ENCODE measurements at regions not wholly inside any gene's neighbourhood (a gene's known extent, or its start where the extent isn't known, plus 50 kb on each side); places are given as distances from the start of the nearest gene placed in this dataset.

- Histone ChIP-seq H3K79me2 (ENCODE audit: insufficient read depth, low read length) (no peaks in the 10 kb centered on the region), H3K27me3 (ENCODE audit: control insufficient read depth in 1 of 2, insufficient read depth in 2 of 2, low read length in 2 of 2) (peaks cover 0 to 1% of the 10 kb centered on the region in 2 experiments; a peak in 1 of 5 replicates), H2AFZ (ENCODE audit: low read length) (no peak overlapping the region), H3K9me3 (ENCODE audit: low read length) (no peaks in the 10 kb centered on the region), H3K36me3 (replicated peaks in 1 of 2; ENCODE audit: control insufficient read depth in 1 of 2, insufficient read depth in 2 of 2, low read length in 2 of 2) (no peaks in the 10 kb centered on the region), H3K4me2 (ENCODE audit: low read depth, low read length) (no peak overlapping the region), H3K4me3 (replicated peaks in 1 of 3; ENCODE audit: insufficient read depth in 1 of 3, low read depth in 2 of 3, low read length in 3 of 3) (no peak overlapping the region), H3K27ac (ENCODE audit: extremely low read length, insufficient read depth, low read length) (no peak overlapping the region), H3K4me1 (ENCODE audit: insufficient read depth, low read length) (no peaks in the 10 kb centered on the region), H3K9ac (ENCODE audit: insufficient read depth, low read depth, low read length) (no peak overlapping the region), H4K20me1 (ENCODE audit: insufficient read depth, low read length) (no peaks in the 10 kb centered on the region)
- ChIA-PET CTCF (ENCODE audit: low intra/inter-chr PET ratio, low total read pairs) (no interaction called here), POLR2A (interaction anchor here (0.7 kb wide), 1 partner anchor 96 kb away, joined by 3 read pairs; no protein-coding TSS in a partner anchor)
- no peak for ATAC-seq
- intact Hi-C loops (cut with micrococcal nuclease; ENCODE audit: unreplicated experiment) (no loop called here), in situ Hi-C loops (cut with HindIII; ENCODE audit: extremely low pct_ligation_motif_present, low pct_unique_long_range_greater_than_20kb) (no loop called here)
- DNase-seq (ENCODE audit: low spot score), result no peak
- BruUV-seq (replicated peaks), result no TSS peak
- FAIRE-seq, result no peak
- no peak for TF ChIP-seq ARID5B (CRISPR knock-in tag; IDR thresholded peaks at IDR 0.05)
- TF ChIP-seq HMG20B (CRISPR knock-in tag; conservative IDR thresholded peaks at IDR 0.05), result no peak
- TF ChIP-seq ZNF605 (CRISPR knock-in tag; IDR thresholded peaks at IDR 0.05), result no peak
- TF ChIP-seq ZFP91 (CRISPR knock-in tag; IDR thresholded peaks at IDR 0.05; ENCODE audit: borderline replicate concordance), result no peak
- TF ChIP-seq CBFB (CRISPR knock-in tag; IDR thresholded peaks at IDR 0.05), result no peak
- no peak for TF ChIP-seq ZNF564 (CRISPR knock-in tag; IDR thresholded peaks at IDR 0.05)
- no peak for TF ChIP-seq RORA (CRISPR knock-in tag; IDR thresholded peaks at IDR 0.05)
- TF ChIP-seq MLX (CRISPR knock-in tag; IDR thresholded peaks at IDR 0.05), result no peak
- TF ChIP-seq ZNF136 (CRISPR knock-in tag; IDR thresholded peaks at IDR 0.05; ENCODE audit: low read depth), result no peak
- TF ChIP-seq ZBTB40 (IDR thresholded peaks at IDR 0.05), result no peak
- TF ChIP-seq ZBTB40 (CRISPR knock-in tag; IDR thresholded peaks at IDR 0.05), result no peak
Observed at GRCh38 chr2:19600506-19600905, 242.1 kb upstream of the OSR1 start.

Data from HepG2 (cell line).